Type B pancreatic cell (in vitro differentiated cells): ENCODE measurements at regions not wholly inside any gene's neighbourhood (a gene's known extent, or its start where the extent isn't known, plus 50 kb on each side); places are given as distances from the start of the nearest gene placed in this dataset.

ENCODE experiments used
- DNase-seq: peaks from one replicate; pipeline ENCODE4 v3.0.0; 2021; ENCODE audit warnings: mixed read lengths; ENCODE audit not compliant: unreplicated experiment; ENCODE audit errors: extremely low spot score
- H3K27ac Mint-ChIP-seq: 2 replicates; pipeline ENCODE4 v1.8.0; 2021; ENCODE audit warnings: mild to moderate bottlenecking, mixed read lengths
- H3K27me3 Mint-ChIP-seq: 2 replicates; pipeline ENCODE4 v1.8.0; 2021; ENCODE audit warnings: mixed read lengths
- H3K36me3 Mint-ChIP-seq: 2 replicates; pipeline ENCODE4 v1.8.0; 2021; ENCODE audit warnings: mixed read lengths
- H3K4me1 Mint-ChIP-seq: one replicate; pipeline ENCODE4 v1.8.0; 2021; ENCODE audit warnings: mixed read lengths; ENCODE audit not compliant: unreplicated experiment
- H3K4me3 Mint-ChIP-seq: 2 replicates; pipeline ENCODE4 v1.8.0; 2021; ENCODE audit warnings: mild to moderate bottlenecking, mixed read lengths
- H3K9me3 Mint-ChIP-seq: 2 replicates; pipeline ENCODE4 v1.8.0; 2021; ENCODE audit warnings: mixed read lengths
- CTCF ChIP-seq: fragments of 200-600 bp; sonication (generic); conservative IDR thresholded peaks from 2 replicates; pipeline ENCODE4 v1.5.0; 2021; ENCODE audit warnings: antibody characterized with exemption, mild to moderate bottlenecking

- no peak for DNase-seq
- H3K36me3 Mint-ChIP-seq = no peaks in the 10 kb centered on the region
- TF ChIP-seq CTCF = no peak
- no peaks in the 10 kb centered on the region for H3K9me3 Mint-ChIP-seq
- no peaks in the 10 kb centered on the region for H3K27me3 Mint-ChIP-seq
- no peaks in the 10 kb centered on the region for H3K4me1 Mint-ChIP-seq
- no peak overlapping the region for H3K4me3 Mint-ChIP-seq
- no peak overlapping the region for H3K27ac Mint-ChIP-seq
These were observed 1685.4 kb upstream of the CDH6 start for GRCh38 chr5:29508131-29508530.

- peaks cover 4% of the 10 kb centered on the region for H3K9me3 Mint-ChIP-seq
- TF ChIP-seq CTCF = no peak
- peaks cover 3% of the 10 kb centered on the region for H3K36me3 Mint-ChIP-seq
- H3K27ac Mint-ChIP-seq = no peak overlapping the region
- DNase-seq = no peak
- H3K4me1 Mint-ChIP-seq = no peaks in the 10 kb centered on the region
- H3K27me3 Mint-ChIP-seq = no peaks in the 10 kb centered on the region
- no peak overlapping the region for H3K4me3 Mint-ChIP-seq
These were observed 1689.1 kb upstream of the CDH6 start for GRCh38 chr5:29504411-29504810.

- no peak overlapping the region for H3K4me3 Mint-ChIP-seq
- no peak overlapping the region for H3K27ac Mint-ChIP-seq
- H3K36me3 Mint-ChIP-seq = peaks cover 5% of the 10 kb centered on the region
- H3K27me3 Mint-ChIP-seq = no peaks in the 10 kb centered on the region
- H3K9me3 Mint-ChIP-seq = peaks cover 13% of the 10 kb centered on the region
- H3K4me1 Mint-ChIP-seq = no peaks in the 10 kb centered on the region
- TF ChIP-seq CTCF = no peak
- no peak for DNase-seq
These were observed 1694.6 kb upstream of the CDH6 start for GRCh38 chr5:29498860-29499259.

- Mint-ChIP-seq H3K27me3 (no peaks in the 10 kb centered on the region), H3K4me3 (no peak overlapping the region), H3K4me1 (no peaks in the 10 kb centered on the region), H3K36me3 (peaks cover 5% of the 10 kb centered on the region), H3K9me3 (peaks cover 13% of the 10 kb centered on the region), H3K27ac (no peak overlapping the region)
- no peak for TF ChIP-seq CTCF
- no peak for DNase-seq
These were observed 1695.1 kb upstream of the CDH6 start for GRCh38 chr5:29498412-29498811.

- no peak for DNase-seq
- Mint-ChIP-seq H3K27ac (no peak overlapping the region), H3K4me1 (no peaks in the 10 kb centered on the region), H3K36me3 (no peaks in the 10 kb centered on the region), H3K4me3 (no peak overlapping the region), H3K9me3 (no peaks in the 10 kb centered on the region), H3K27me3 (no peaks in the 10 kb centered on the region)
- TF ChIP-seq CTCF = no peak
These were observed 1708.2 kb upstream of the CDH6 start for GRCh38 chr5:29485333-29485732.

- H3K36me3 Mint-ChIP-seq = no peaks in the 10 kb centered on the region
- H3K9me3 Mint-ChIP-seq = peaks cover 4% of the 10 kb centered on the region
- no peak for DNase-seq
- H3K4me3 Mint-ChIP-seq = no peak overlapping the region
- H3K4me1 Mint-ChIP-seq = no peaks in the 10 kb centered on the region
- H3K27ac Mint-ChIP-seq = no peak overlapping the region
- no peaks in the 10 kb centered on the region for H3K27me3 Mint-ChIP-seq
- no peak for TF ChIP-seq CTCF
These were observed 1723.9 kb upstream of the CDH6 start for GRCh38 chr5:29469581-29469980.
